ENCODE measurements at regions not wholly inside any gene's neighbourhood (a gene's known extent, or its start where the extent isn't known, plus 50 kb on each side); places are given as distances from the start of the nearest gene placed in this dataset.
"Not testable (repeated sequence)": the region's sequence is repeated elsewhere in the genome, so short reads cannot be mapped to it uniquely, and the experiment has no call there.

DNA sequence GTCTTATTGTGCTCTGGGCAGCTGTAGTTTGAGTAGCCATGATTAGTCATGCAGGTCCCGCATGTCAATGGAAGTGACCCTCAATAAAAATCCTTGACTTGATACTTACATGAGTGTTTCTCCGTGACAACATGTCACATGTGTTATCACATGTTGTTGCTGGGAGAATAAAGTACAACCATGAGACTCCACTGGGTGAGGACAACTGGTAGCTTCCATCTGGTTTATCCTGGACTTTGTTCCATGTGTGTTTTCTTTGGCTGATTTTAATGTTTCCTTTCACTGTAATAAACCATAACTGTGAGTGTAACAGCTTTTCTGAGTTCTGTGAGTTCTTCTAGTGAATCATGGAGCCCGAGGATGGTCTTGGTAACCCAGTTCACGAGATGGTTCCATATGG, 63.1 kb upstream of the NDN start:
- no peaks in the 10 kb centered on the region for H3K27me3 ChIP-seq (replicated peaks; ENCODE audit: control insufficient read depth, insufficient read depth, low read length)
- H3K9ac ChIP-seq (ENCODE audit: low read length) = no peak overlapping the region
- H3K4me3 ChIP-seq (ENCODE audit: low read length) = no peak overlapping the region
- no peaks in the 10 kb centered on the region for H3K4me1 ChIP-seq (ENCODE audit: control insufficient read depth, insufficient read depth, low read length)
- no peak for DNase-seq (ENCODE audit: low read depth)
- H3K36me3 ChIP-seq (ENCODE audit: control insufficient read depth, insufficient read depth, low read length, severe bottlenecking) = no peaks in the 10 kb centered on the region
- no peaks in the 10 kb centered on the region for H3K9me3 ChIP-seq (ENCODE audit: control insufficient read depth, low read length)

GRCh38 chr15:23750776-23751175, 63.7 kb upstream of the NDN start:
- Histone ChIP-seq H3K4me1 (ENCODE audit: control insufficient read depth, insufficient read depth, low read length) (no peaks in the 10 kb centered on the region), H3K27me3 (replicated peaks; ENCODE audit: control insufficient read depth, insufficient read depth, low read length) (no peaks in the 10 kb centered on the region), H3K4me3 (ENCODE audit: low read length) (no peak overlapping the region), H3K9ac (ENCODE audit: low read length) (no peak overlapping the region), H3K36me3 (ENCODE audit: control insufficient read depth, insufficient read depth, low read length, severe bottlenecking) (no peaks in the 10 kb centered on the region), H3K9me3 (ENCODE audit: control insufficient read depth, low read length) (peaks cover 6% of the 10 kb centered on the region)
- DNase-seq (ENCODE audit: low read depth) = no peak

- DNase-seq (ENCODE audit: low read depth) = no peak
- Histone ChIP-seq H3K4me1 (ENCODE audit: control insufficient read depth, insufficient read depth, low read length) (no peaks in the 10 kb centered on the region), H3K9me3 (ENCODE audit: control insufficient read depth, low read length) (peaks cover 12% of the 10 kb centered on the region), H3K9ac (ENCODE audit: low read length) (no peak overlapping the region), H3K36me3 (ENCODE audit: control insufficient read depth, insufficient read depth, low read length, severe bottlenecking) (no peaks in the 10 kb centered on the region), H3K4me3 (ENCODE audit: low read length) (no peak overlapping the region), H3K27me3 (replicated peaks; ENCODE audit: control insufficient read depth, insufficient read depth, low read length) (no peaks in the 10 kb centered on the region)
Measured at GRCh38 chr15:23753248-23753647, 66.1 kb upstream of the NDN start.

- H3K27me3 ChIP-seq (replicated peaks; ENCODE audit: control insufficient read depth, insufficient read depth, low read length) = peaks cover 2% of the 10 kb centered on the region
- H3K4me3 ChIP-seq (ENCODE audit: low read length) = no peak overlapping the region
- H3K36me3 ChIP-seq (ENCODE audit: control insufficient read depth, insufficient read depth, low read length, severe bottlenecking) = no peaks in the 10 kb centered on the region
- no peak overlapping the region for H3K9ac ChIP-seq (ENCODE audit: low read length)
- no peak for DNase-seq (ENCODE audit: low read depth)
- peaks cover 12% of the 10 kb centered on the region for H3K9me3 ChIP-seq (ENCODE audit: control insufficient read depth, low read length)
- H3K4me1 ChIP-seq (ENCODE audit: control insufficient read depth, insufficient read depth, low read length) = no peaks in the 10 kb centered on the region
Measured at GRCh38 chr15:23758891-23759290, 71.8 kb upstream of the NDN start.

DNA sequence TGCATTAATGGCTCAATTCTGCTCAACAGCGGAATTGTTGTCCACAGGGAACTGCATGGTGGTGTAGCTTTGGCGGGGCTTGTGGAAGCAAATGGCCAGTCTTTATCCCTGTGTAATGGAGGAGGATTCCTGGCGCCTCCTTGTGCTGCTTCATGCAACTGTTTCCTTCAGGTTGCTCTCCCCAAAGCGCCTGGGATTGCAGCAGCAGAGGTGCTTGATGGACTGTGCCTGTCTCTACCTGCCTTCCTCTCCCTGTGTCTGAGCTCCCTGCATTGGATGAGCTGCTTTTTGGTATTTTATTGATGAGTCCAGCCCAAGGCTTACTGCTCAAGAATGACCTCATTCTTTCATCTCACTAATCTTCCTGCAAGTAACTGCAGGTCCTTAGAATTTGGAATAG, 72.9 kb upstream of the NDN start:
- H3K9me3 ChIP-seq (ENCODE audit: control insufficient read depth, low read length) = peaks cover 12% of the 10 kb centered on the region
- H3K27me3 ChIP-seq (replicated peaks; ENCODE audit: control insufficient read depth, insufficient read depth, low read length) = peaks cover 2% of the 10 kb centered on the region
- no peaks in the 10 kb centered on the region for H3K36me3 ChIP-seq (ENCODE audit: control insufficient read depth, insufficient read depth, low read length, severe bottlenecking)
- peaks cover under 1% of the 10 kb centered on the region for H3K4me1 ChIP-seq (ENCODE audit: control insufficient read depth, insufficient read depth, low read length)
- H3K9ac ChIP-seq (ENCODE audit: low read length) = no peak overlapping the region
- H3K4me3 ChIP-seq (ENCODE audit: low read length) = no peak overlapping the region
- DNase-seq (ENCODE audit: low read depth) = no peak

DNA sequence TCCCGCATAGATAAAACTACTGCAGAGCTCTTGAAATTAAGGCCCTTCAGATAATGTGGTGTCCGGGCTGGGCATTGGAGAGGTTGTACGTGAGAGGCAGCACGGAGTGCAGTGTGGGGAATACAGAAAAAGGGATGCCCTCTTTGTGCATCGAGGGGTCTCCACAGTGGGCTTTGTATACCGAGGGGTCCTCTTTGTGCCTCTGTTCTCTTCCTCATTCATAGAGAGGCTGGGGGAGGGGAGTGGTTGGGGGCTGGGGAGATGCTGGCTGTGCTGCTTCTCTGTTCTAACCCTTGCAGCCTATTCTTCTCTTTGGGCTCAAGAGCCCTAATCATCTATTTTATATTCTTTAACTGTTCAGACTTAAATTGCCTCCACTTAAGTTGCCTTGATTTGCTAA, 74.3 kb upstream of the NDN start:
- Histone ChIP-seq H3K36me3 (ENCODE audit: control insufficient read depth, insufficient read depth, low read length, severe bottlenecking) (no peaks in the 10 kb centered on the region), H3K9me3 (ENCODE audit: control insufficient read depth, low read length) (peaks cover under 1% of the 10 kb centered on the region), H3K4me1 (ENCODE audit: control insufficient read depth, insufficient read depth, low read length) (peaks cover 7% of the 10 kb centered on the region), H3K4me3 (ENCODE audit: low read length) (no peak overlapping the region), H3K9ac (ENCODE audit: low read length) (no peak overlapping the region), H3K27me3 (replicated peaks; ENCODE audit: control insufficient read depth, insufficient read depth, low read length) (peaks cover 2% of the 10 kb centered on the region)
- no peak for DNase-seq (ENCODE audit: low read depth)

DNA sequence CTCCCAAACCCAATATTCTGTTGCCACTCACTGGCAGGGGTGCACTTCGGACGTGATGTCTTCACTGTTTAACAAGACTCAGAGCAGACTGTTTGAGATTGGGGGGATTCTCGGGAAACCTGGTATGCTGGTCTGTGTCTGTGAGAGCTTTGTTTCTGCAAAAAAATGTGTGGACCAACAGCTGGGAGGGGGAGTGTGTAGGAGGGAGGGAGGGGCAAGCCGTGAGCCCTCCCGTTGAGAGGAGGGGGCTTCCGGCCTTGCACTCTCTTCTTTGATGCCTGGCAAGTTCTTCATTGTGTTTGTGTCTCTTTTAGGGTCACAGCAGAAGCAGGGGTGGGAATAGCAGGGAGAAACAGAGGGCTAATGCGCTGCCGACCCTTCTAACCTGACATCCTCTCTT, 74.9 kb upstream of the NDN start:
- Histone ChIP-seq H3K4me3 (ENCODE audit: low read length) (no peak overlapping the region), H3K9me3 (ENCODE audit: control insufficient read depth, low read length) (no peaks in the 10 kb centered on the region), H3K4me1 (ENCODE audit: control insufficient read depth, insufficient read depth, low read length) (peaks cover 7% of the 10 kb centered on the region), H3K27me3 (replicated peaks; ENCODE audit: control insufficient read depth, insufficient read depth, low read length) (peaks cover 2% of the 10 kb centered on the region), H3K9ac (ENCODE audit: low read length) (no peak overlapping the region), H3K36me3 (ENCODE audit: control insufficient read depth, insufficient read depth, low read length, severe bottlenecking) (no peaks in the 10 kb centered on the region)
- DNase-seq (ENCODE audit: low read depth) = no peak

GRCh38 chr15:23763021-23763420, 75.9 kb upstream of the NDN start:
- no peak overlapping the region for H3K9ac ChIP-seq (ENCODE audit: low read length)
- H3K27me3 ChIP-seq (replicated peaks; ENCODE audit: control insufficient read depth, insufficient read depth, low read length) = peaks cover 2% of the 10 kb centered on the region
- H3K4me1 ChIP-seq (ENCODE audit: control insufficient read depth, insufficient read depth, low read length) = peaks cover 7% of the 10 kb centered on the region
- no peak for DNase-seq (ENCODE audit: low read depth)
- H3K36me3 ChIP-seq (ENCODE audit: control insufficient read depth, insufficient read depth, low read length, severe bottlenecking) = no peaks in the 10 kb centered on the region
- H3K4me3 ChIP-seq (ENCODE audit: low read length) = no peak overlapping the region
- no peaks in the 10 kb centered on the region for H3K9me3 ChIP-seq (ENCODE audit: control insufficient read depth, low read length)

- Histone ChIP-seq H3K4me3 (ENCODE audit: low read length) (no peak overlapping the region), H3K9me3 (ENCODE audit: control insufficient read depth, low read length) (no peaks in the 10 kb centered on the region)
Measured at GRCh38 chr15:23764306-23764705, 77.2 kb upstream of the NDN start.

GRCh38 chr15:23764716-23765115, 77.6 kb upstream of the NDN start:
- Histone ChIP-seq H3K36me3 (ENCODE audit: control insufficient read depth, insufficient read depth, low read length, severe bottlenecking) (no peaks in the 10 kb centered on the region), H3K4me1 (ENCODE audit: control insufficient read depth, insufficient read depth, low read length) (peaks cover 7% of the 10 kb centered on the region), H3K4me3 (ENCODE audit: low read length) (no peak overlapping the region), H3K27me3 (replicated peaks; ENCODE audit: control insufficient read depth, insufficient read depth, low read length) (peaks cover 2% of the 10 kb centered on the region), H3K9ac (ENCODE audit: low read length) (no peak overlapping the region), H3K9me3 (ENCODE audit: control insufficient read depth, low read length) (no peaks in the 10 kb centered on the region)
- no peak for DNase-seq (ENCODE audit: low read depth)

More at GRCh38 chr15:23764306-23764705, 77.2 kb upstream of the NDN start:
- DNase-seq (ENCODE audit: low read depth) = no peak
- peaks cover 7% of the 10 kb centered on the region for H3K4me1 ChIP-seq (ENCODE audit: control insufficient read depth, insufficient read depth, low read length)
- no peaks in the 10 kb centered on the region for H3K36me3 ChIP-seq (ENCODE audit: control insufficient read depth, insufficient read depth, low read length, severe bottlenecking)
- no peak overlapping the region for H3K9ac ChIP-seq (ENCODE audit: low read length)
- H3K27me3 ChIP-seq (replicated peaks; ENCODE audit: control insufficient read depth, insufficient read depth, low read length) = peaks cover 2% of the 10 kb centered on the region

GRCh38 chr15:23766779-23767178, 79.7 kb upstream of the NDN start:
- DNase-seq (ENCODE audit: low read depth); H3K27me3 ChIP-seq (replicated peaks; ENCODE audit: control insufficient read depth, insufficient read depth, low read length); H3K4me3 ChIP-seq (ENCODE audit: low read length); H3K9ac ChIP-seq (ENCODE audit: low read length); H3K4me1 ChIP-seq (ENCODE audit: control insufficient read depth, insufficient read depth, low read length); H3K9me3 ChIP-seq (ENCODE audit: control insufficient read depth, low read length); H3K36me3 ChIP-seq (ENCODE audit: control insufficient read depth, insufficient read depth, low read length, severe bottlenecking): not testable (repeated sequence)

GRCh38 chr15:23773093-23773492, 86.0 kb upstream of the NDN start:
- Histone ChIP-seq H3K9me3 (ENCODE audit: control insufficient read depth, low read length) (peaks cover 7% of the 10 kb centered on the region), H3K36me3 (ENCODE audit: control insufficient read depth, insufficient read depth, low read length, severe bottlenecking) (no peaks in the 10 kb centered on the region), H3K9ac (ENCODE audit: low read length) (no peak overlapping the region), H3K27me3 (replicated peaks; ENCODE audit: control insufficient read depth, insufficient read depth, low read length) (no peaks in the 10 kb centered on the region), H3K4me1 (ENCODE audit: control insufficient read depth, insufficient read depth, low read length) (peaks cover 6% of the 10 kb centered on the region), H3K4me3 (ENCODE audit: low read length) (no peak overlapping the region)
- DNase-seq (ENCODE audit: low read depth) = no peak

All from adipocyte (in vitro differentiated cells).